ENCODE measurements at regions not wholly inside any gene's neighbourhood (a gene's known extent, or its start where the extent isn't known, plus 50 kb on each side); places are given as distances from the start of the nearest gene placed in this dataset.

DNA sequence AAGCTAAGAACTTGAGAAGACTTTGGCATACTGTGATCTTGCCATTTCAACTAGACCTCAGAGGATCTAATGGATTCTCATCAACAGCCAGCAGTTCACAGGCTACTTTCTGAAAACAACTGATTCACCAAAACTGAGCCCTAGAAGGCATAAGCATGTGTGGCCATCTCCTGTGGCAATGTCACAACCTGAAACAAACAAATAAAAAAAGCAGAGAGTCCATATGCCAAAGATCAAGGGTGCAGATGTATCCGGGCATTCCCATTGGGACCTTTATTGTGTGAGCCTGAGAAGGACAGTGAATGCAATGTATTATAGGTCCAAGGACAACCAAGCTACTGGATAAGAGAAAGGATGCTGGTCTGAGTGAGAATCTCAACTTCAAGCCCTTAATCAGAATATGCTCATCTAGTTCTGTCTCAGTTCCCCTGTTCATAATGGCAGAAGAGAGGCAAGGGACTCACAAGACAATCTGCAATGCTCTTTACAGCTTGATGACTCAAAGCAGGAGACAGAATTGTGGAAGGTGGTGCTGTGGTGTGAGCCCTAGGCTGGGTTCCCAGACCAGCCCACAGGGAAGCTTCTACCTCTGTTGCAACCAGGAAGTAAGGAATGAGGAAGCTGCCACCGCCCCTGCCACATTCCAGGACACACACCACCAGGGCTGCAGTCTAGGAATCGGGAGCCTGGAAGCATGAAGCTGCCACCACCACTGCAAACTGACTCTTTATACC lies 133.7 kb downstream of the RAP2A start:
- Histone ChIP-seq H3K9me3 (ENCODE audit: low read depth) (no peaks in the 10 kb centered on the region), H3K4me3 (no peak overlapping the region), H3K9me2 (replicated peaks; ENCODE audit: insufficient read depth) (no peaks in the 10 kb centered on the region), H3K79me2 (no peaks in the 10 kb centered on the region), H3K4me1 (ENCODE audit: insufficient read depth) (peaks cover 10% of the 10 kb centered on the region), H3K27ac (peak overlapping the region; percentile 82), H4K20me1 (ENCODE audit: insufficient read depth, poor library complexity, severe bottlenecking) (no peaks in the 10 kb centered on the region), H2AFZ (peak overlapping the region; percentile 39), H3K27me3 (no peaks in the 10 kb centered on the region), H3K4me2 (peak overlapping the region; percentile 45), H3K36me3 (replicated peaks; ENCODE audit: insufficient read depth, low read depth) (no peaks in the 10 kb centered on the region)
- TF ChIP-seq EZH2 (IDR thresholded peaks at IDR 0.05; ENCODE audit: borderline replicate concordance) (no peak), EZH2phosphoT487 (IDR thresholded peaks at IDR 0.05; ENCODE audit: low read depth, severe bottlenecking, unreplicated experiment) (no peak)
- TF ChIP-seq, protein P1, sequence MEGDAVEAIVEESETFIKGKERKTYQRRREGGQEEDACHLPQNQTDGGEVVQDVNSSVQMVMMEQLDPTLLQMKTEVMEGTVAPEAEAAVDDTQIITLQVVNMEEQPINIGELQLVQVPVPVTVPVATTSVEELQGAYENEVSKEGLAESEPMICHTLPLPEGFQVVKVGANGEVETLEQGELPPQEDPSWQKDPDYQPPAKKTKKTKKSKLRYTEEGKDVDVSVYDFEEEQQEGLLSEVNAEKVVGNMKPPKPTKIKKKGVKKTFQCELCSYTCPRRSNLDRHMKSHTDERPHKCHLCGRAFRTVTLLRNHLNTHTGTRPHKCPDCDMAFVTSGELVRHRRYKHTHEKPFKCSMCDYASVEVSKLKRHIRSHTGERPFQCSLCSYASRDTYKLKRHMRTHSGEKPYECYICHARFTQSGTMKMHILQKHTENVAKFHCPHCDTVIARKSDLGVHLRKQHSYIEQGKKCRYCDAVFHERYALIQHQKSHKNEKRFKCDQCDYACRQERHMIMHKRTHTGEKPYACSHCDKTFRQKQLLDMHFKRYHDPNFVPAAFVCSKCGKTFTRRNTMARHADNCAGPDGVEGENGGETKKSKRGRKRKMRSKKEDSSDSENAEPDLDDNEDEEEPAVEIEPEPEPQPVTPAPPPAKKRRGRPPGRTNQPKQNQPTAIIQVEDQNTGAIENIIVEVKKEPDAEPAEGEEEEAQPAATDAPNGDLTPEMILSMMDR (IDR thresholded peaks at IDR 0.05; ENCODE audit: poor library complexity) = no peak
- peak; percentile 80 for DNase-seq (ENCODE audit: low spot score)
- 57% methylated on average over 3 of the region's 3 CpGs for WGBS (ENCODE audit: low lambda C conversion rate, missing lambda C conversion rate)

DNA sequence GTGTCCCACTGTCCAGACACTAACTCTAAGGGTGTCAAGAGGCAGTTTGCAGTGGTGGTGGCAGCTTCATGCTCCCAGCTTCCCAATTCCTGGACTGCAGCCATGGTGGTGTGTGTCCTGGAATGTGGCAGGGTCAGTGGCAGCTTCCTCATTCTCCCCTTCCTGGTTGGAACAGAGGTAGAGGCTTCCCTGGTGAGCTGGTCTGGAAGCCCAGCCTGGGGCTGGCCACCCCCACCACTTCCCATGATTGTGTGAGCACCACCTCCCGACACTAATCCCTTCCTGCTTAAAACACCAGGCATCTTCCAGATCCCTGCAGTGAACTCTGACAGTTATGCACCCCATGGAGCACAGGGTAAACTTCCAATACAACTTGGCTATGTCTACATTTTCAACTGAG lies 134.9 kb downstream of the RAP2A start:
- no peaks in the 10 kb centered on the region for H3K36me3 ChIP-seq (replicated peaks; ENCODE audit: insufficient read depth, low read depth)
- peak overlapping the region; percentile 61 for H3K27ac ChIP-seq
- H2AFZ ChIP-seq = no peak overlapping the region
- DNase-seq (ENCODE audit: low spot score) = no peak
- H3K4me3 ChIP-seq = no peak overlapping the region
- TF ChIP-seq EZH2phosphoT487 (IDR thresholded peaks at IDR 0.05; ENCODE audit: low read depth, severe bottlenecking, unreplicated experiment) (no peak), EZH2 (IDR thresholded peaks at IDR 0.05; ENCODE audit: borderline replicate concordance) (no peak)
- TF ChIP-seq, protein P1 (IDR thresholded peaks at IDR 0.05; ENCODE audit: poor library complexity) = no peak
- no peaks in the 10 kb centered on the region for H4K20me1 ChIP-seq (ENCODE audit: insufficient read depth, poor library complexity, severe bottlenecking)
- 74% methylated on average over 1 of the region's 1 CpG for WGBS (ENCODE audit: low lambda C conversion rate, missing lambda C conversion rate)
- H3K4me1 ChIP-seq (ENCODE audit: insufficient read depth) = peaks cover 10% of the 10 kb centered on the region
- H3K9me3 ChIP-seq (ENCODE audit: low read depth) = no peaks in the 10 kb centered on the region
- no peaks in the 10 kb centered on the region for H3K27me3 ChIP-seq
- H3K4me2 ChIP-seq = no peak overlapping the region
- H3K9me2 ChIP-seq (replicated peaks; ENCODE audit: insufficient read depth) = no peaks in the 10 kb centered on the region
- H3K79me2 ChIP-seq = no peaks in the 10 kb centered on the region

DNA sequence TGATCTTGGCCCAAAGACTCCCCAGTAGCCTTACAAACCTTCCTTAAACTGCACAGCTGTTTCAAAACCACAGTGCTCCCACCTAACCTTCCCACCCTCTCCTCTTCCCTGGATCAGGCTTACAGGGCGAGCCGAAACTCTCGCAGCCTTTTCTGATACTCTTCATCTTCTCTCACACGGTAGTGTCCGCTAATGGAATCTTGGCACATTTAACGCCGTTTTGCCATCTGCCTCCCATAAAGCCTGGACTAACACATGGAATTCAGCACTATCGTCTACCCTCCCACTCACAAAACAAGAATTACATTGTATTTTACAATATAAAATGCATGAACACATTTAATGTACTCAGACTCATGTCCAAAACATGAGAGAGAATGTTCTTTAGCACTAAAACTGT lies 135.9 kb downstream of the RAP2A start:
- Histone ChIP-seq H3K36me3 (replicated peaks; ENCODE audit: insufficient read depth, low read depth) (no peaks in the 10 kb centered on the region), H3K27ac (peak overlapping the region; percentile 23), H3K9me2 (replicated peaks; ENCODE audit: insufficient read depth) (no peaks in the 10 kb centered on the region), H3K4me1 (ENCODE audit: insufficient read depth) (peaks cover 10% of the 10 kb centered on the region), H4K20me1 (ENCODE audit: insufficient read depth, poor library complexity, severe bottlenecking) (no peaks in the 10 kb centered on the region), H3K79me2 (no peaks in the 10 kb centered on the region), H3K4me3 (no peak overlapping the region), H3K27me3 (no peaks in the 10 kb centered on the region), H3K4me2 (peak overlapping the region; percentile 52), H2AFZ (peak overlapping the region; percentile 29), H3K9me3 (ENCODE audit: low read depth) (no peaks in the 10 kb centered on the region)
- 60% methylated on average over 8 of the region's 8 CpGs for WGBS (ENCODE audit: low lambda C conversion rate, missing lambda C conversion rate)
- no peak for TF ChIP-seq EZH2 (IDR thresholded peaks at IDR 0.05; ENCODE audit: borderline replicate concordance)
- TF ChIP-seq, protein P1 (IDR thresholded peaks at IDR 0.05; ENCODE audit: poor library complexity) = no peak
- TF ChIP-seq EZH2phosphoT487 (IDR thresholded peaks at IDR 0.05; ENCODE audit: low read depth, severe bottlenecking, unreplicated experiment) = no peak
- DNase-seq (ENCODE audit: low spot score) = no peak

Data from hepatocyte (in vitro differentiated cells).